Transverse colon (tissue), 4 donors: ENCODE measurements at regions not wholly inside any gene's neighbourhood (a gene's known extent, or its start where the extent isn't known, plus 50 kb on each side); places are given as distances from the start of the nearest gene placed in this dataset.

Experiments
- CTCF ChIP-seq, 5 experiments: fragments of 200-600 bp in 3 of 5; fragments of 450-650 bp in 2 of 5; sonication (generic) in 3 of 5; IDR thresholded peaks; 1 replicate in 2 of 5; 2 replicates in 3 of 5; pipeline ENCODE4 v1.5.1; 2016 to 2017; ENCODE audit warnings: antibody characterized with exemption in 5 of 5, inconsistent platforms in 3 of 5, mild to moderate bottlenecking in 2 of 5, moderate library complexity in 1 of 5
- EP300 ChIP-seq: sonication (generic); formaldehyde crosslinking; IDR thresholded peaks from one replicate; pipeline ENCODE4 v1.6.1; 2017; ENCODE audit warnings: antibody characterized with exemption, low read depth
- POLR2A ChIP-seq: fragments of 450-650 bp; IDR thresholded peaks from one replicate; pipeline ENCODE4 v1.6.1; 2016; ENCODE audit warnings: antibody characterized with exemption, mild to moderate bottlenecking, moderate library complexity
- POLR2AphosphoS5 ChIP-seq, 3 donors: sonication (generic); formaldehyde crosslinking; IDR thresholded peaks; one replicate each; pipeline ENCODE4 v1.6.1; 2016; ENCODE audit warnings: antibody characterized with exemption in 3 of 3

- TF ChIP-seq POLR2A: no peak
- TF ChIP-seq POLR2AphosphoS5 (IDR thresholded peaks at IDR 0.05): no peak
- TF ChIP-seq CTCF (IDR thresholded peaks at IDR 0.05): no peak
- TF ChIP-seq EP300: no peak
Observed at GRCh38 chr16:27681681-27682080, 131.7 kb downstream of the KATNIP start.
